Adrenal gland (tissue), 9 donors: ENCODE measurements at regions not wholly inside any gene's neighbourhood (a gene's known extent, or its start where the extent isn't known, plus 50 kb on each side); places are given as distances from the start of the nearest gene placed in this dataset.

Experiments used
- DNase-seq, 7 donors: peaks; one replicate each; pipeline ENCODE4 v3.0.0-alpha.2; 2019 to 2020
- H3K27ac ChIP-seq, 5 donors: fragments of 200-600 bp; sonication (generic) in 4 of 5; 1 replicate in 3 of 5; 2 replicates in 2 of 5; pipeline versions ENCODE4 v1.5.1 to v1.8.0; 2016 to 2020; ENCODE audit warnings: mild to moderate bottlenecking in 1 of 5
- H3K27me3 ChIP-seq: fragments of 200-600 bp; 2 replicates; pipeline ENCODE4 v1.8.0; 2021
- H3K36me3 ChIP-seq, 2 donors: fragments of 200-600 bp; replicated peaks in 1 of 2; 1 replicate in 1 of 2; 2 replicates in 1 of 2; pipeline versions ENCODE4 v1.5.1 to v1.8.0; 2018 to 2022
- H3K4me1 ChIP-seq, 2 donors: fragments of 200-600 bp; replicated peaks in 1 of 2; 1 replicate in 1 of 2; 2 replicates in 1 of 2; pipeline versions ENCODE4 v1.5.1 to v1.8.0; 2018 to 2021
- H3K4me3 ChIP-seq, 4 donors: fragments of 200-600 bp; sonication (generic) in 3 of 4; one replicate each; pipeline ENCODE4 v1.5.1; 2016 to 2018
- H3K9me3 ChIP-seq, 3 donors: fragments of 200-600 bp; sonication (generic) in 1 of 3; replicated peaks in 1 of 3; 1 replicate in 2 of 3; 2 replicates in 1 of 3; pipeline versions ENCODE4 v1.5.1 to v1.8.0; 2016 to 2021
- CTCF ChIP-seq, 6 experiments: fragments of 450-650 bp in 4 of 6; fragments of 200-600 bp in 2 of 6; sonication (generic) in 1 of 6; IDR thresholded peaks; 1 replicate in 5 of 6; 2 replicates in 1 of 6; pipeline versions ENCODE4 v1.5.1 to v1.8.0; 2016 to 2021; ENCODE audit warnings: antibody characterized with exemption in 6 of 6, mild to moderate bottlenecking in 2 of 6, moderate library complexity in 1 of 6
- POLR2A ChIP-seq, 2 donors: fragments of 450-650 bp; IDR thresholded peaks; one replicate each; pipeline ENCODE4 v1.6.1; 2017; ENCODE audit warnings: antibody characterized with exemption in 2 of 2, mild to moderate bottlenecking in 2 of 2, moderate library complexity in 1 of 2
- WGBS, 4 donors: extraction: QIAGEN DNeasy Blood & Tissue Kit in 2 of 4; methylation state at CpG; one replicate each; pipeline versions ENCODE4 v1.1.5 to v1.1.7; 2013 to 2017; 5-methylcytosine and 5-hydroxymethylcytosine counted together
- intact Hi-C, 2 donors: fragments of 100-400 bp; cut with DNase I; formaldehyde crosslinking; loops; one replicate each; pipeline versions ENCODE4 v1.14.1 to v1.15.0; 2022 to 2023
- donor health status: healthy with polysubstance abuse.
- donor health status: Bipolar disorder and iron deficiency.
- donor health status: DM: yes; HTN: yes; CAD: no.
- donor health status: DM: no; HTN: no; CAD: no.
- donor health status: DM: no; HTN: no; CAD: no.

- TF ChIP-seq CTCF (IDR thresholded peaks at IDR 0.05) (no peak), POLR2A (IDR thresholded peaks at IDR 0.05) (no peak)
- H3K9me3 ChIP-seq = no peaks in the 10 kb centered on the region
- H3K27me3 ChIP-seq = no peaks in the 10 kb centered on the region
- no peaks in the 10 kb centered on the region for H3K4me1 ChIP-seq
- no peak overlapping the region for H3K27ac ChIP-seq
- intact Hi-C loops = no loop called here
- H3K4me3 ChIP-seq = no peak overlapping the region
- 73 to 82% (median 75%) methylated on average over 5 of the region's 5 CpGs for WGBS, 4 donors
- no peak for DNase-seq
- H3K36me3 ChIP-seq = no peaks in the 10 kb centered on the region
These were observed 298.0 kb upstream of the SOX11 start for GRCh38 chr2:5394223-5394622.

GRCh38 chr2:5401115-5401657, 291.0 kb upstream of the SOX11 start:
- intact Hi-C loops = no loop called here
- no peak for DNase-seq
- H3K36me3 ChIP-seq = no peaks in the 10 kb centered on the region
- no peak for TF ChIP-seq POLR2A (IDR thresholded peaks at IDR 0.05)
- no peak for TF ChIP-seq CTCF (IDR thresholded peaks at IDR 0.05)
- 51 to 61% (median 57%) methylated on average over 6 to 9 of the region's 9 CpGs for WGBS, 4 donors
- no peak overlapping the region for H3K27ac ChIP-seq
- H3K4me3 ChIP-seq = no peak overlapping the region
- no peaks in the 10 kb centered on the region for H3K27me3 ChIP-seq
- H3K9me3 ChIP-seq = no peaks in the 10 kb centered on the region
- no peaks in the 10 kb centered on the region for H3K4me1 ChIP-seq

GRCh38 chr2:5403392-5403791, 288.8 kb upstream of the SOX11 start:
- Histone ChIP-seq H3K27ac (no peak overlapping the region), H3K9me3 (no peaks in the 10 kb centered on the region), H3K4me3 (no peak overlapping the region), H3K27me3 (no peaks in the 10 kb centered on the region), H3K4me1 (no peaks in the 10 kb centered on the region), H3K36me3 (no peaks in the 10 kb centered on the region)
- intact Hi-C loops = no loop called here
- DNase-seq = no peak
- WGBS, 4 donors = 68 to 88% (median 77%) methylated on average over 6 of the region's 6 CpGs
- TF ChIP-seq CTCF (IDR thresholded peaks at IDR 0.05) = no peak
- TF ChIP-seq POLR2A (IDR thresholded peaks at IDR 0.05) = no peak

GRCh38 chr2:5409898-5410381, 282.2 kb upstream of the SOX11 start:
- Histone ChIP-seq H3K4me1 (no peaks in the 10 kb centered on the region), H3K9me3 (no peaks in the 10 kb centered on the region), H3K27ac (no peak overlapping the region), H3K36me3 (no peaks in the 10 kb centered on the region), H3K4me3 (no peak overlapping the region), H3K27me3 (no peaks in the 10 kb centered on the region)
- intact Hi-C loops = no loop called here
- no peak for DNase-seq
- TF ChIP-seq POLR2A (IDR thresholded peaks at IDR 0.05) = no peak
- TF ChIP-seq CTCF (IDR thresholded peaks at IDR 0.05) = no peak
- WGBS, 4 donors = 46 to 56% (median 49%) methylated on average over 10 of the region's 10 CpGs
